GM18870 (cell line): ENCODE measurements at regions not wholly inside any gene's neighbourhood (a gene's known extent, or its start where the extent isn't known, plus 50 kb on each side); places are given as distances from the start of the nearest gene placed in this dataset.
"Not testable (repeated sequence)": the region's sequence is repeated elsewhere in the genome, so short reads cannot be mapped to it uniquely, and the experiment has no call there.

Source experiments
- ATAC-seq: cut with Tn5 transposase; IDR thresholded peaks from one replicate; pipeline ENCODE4 v1.9.1; 2021; ENCODE audit warnings: moderate library complexity; ENCODE audit not compliant: unreplicated experiment

GRCh38 chr4:154982187-154983047 is 201.3 kb downstream of the RBM46 start:
- peak; percentile 54 for ATAC-seq

GRCh38 chr4:154983714-154984113 is 202.6 kb downstream of the RBM46 start:
- ATAC-seq = no peak

- ATAC-seq = peak; percentile 98
These were observed 203.1 kb downstream of the RBM46 start for GRCh38 chr4:154984148-154984547.

GRCh38 chr4:154984616-154985015 is 203.5 kb downstream of the RBM46 start:
- no peak for ATAC-seq

GRCh38 chr4:154985673-154986072 is 204.6 kb downstream of the RBM46 start:
- ATAC-seq = no peak

- no peak for ATAC-seq
These were observed 207.4 kb downstream of the RBM46 start for GRCh38 chr4:154988511-154988910.

GRCh38 chr4:154989511-154989910 is 208.4 kb downstream of the RBM46 start:
- no peak for ATAC-seq

GRCh38 chr4:154997866-154998265 is 210.6 kb upstream of the NPY2R start:
- not testable (repeated sequence) for ATAC-seq

GRCh38 chr4:154998284-154998683 is 210.2 kb upstream of the NPY2R start:
- no peak for ATAC-seq

- no peak for ATAC-seq
These were observed 209.7 kb upstream of the NPY2R start for GRCh38 chr4:154998773-154999172.

GRCh38 chr4:154999950-155000578 is 208.4 kb upstream of the NPY2R start:
- no peak for ATAC-seq

- ATAC-seq = no peak
These were observed 207.2 kb upstream of the NPY2R start for GRCh38 chr4:155001251-155001650.

GRCh38 chr4:155005395-155006090 is 202.9 kb upstream of the NPY2R start:
- no peak for ATAC-seq

- no peak for ATAC-seq
These were observed 200.7 kb upstream of the NPY2R start for GRCh38 chr4:155007660-155008176.

GRCh38 chr4:155008389-155008788 is 200.0 kb upstream of the NPY2R start:
- ATAC-seq = no peak

- ATAC-seq = no peak
These were observed 199.1 kb upstream of the NPY2R start for GRCh38 chr4:155009288-155009687.

GRCh38 chr4:155010376-155010775 is 198.1 kb upstream of the NPY2R start:
- no peak for ATAC-seq

GRCh38 chr4:155011163-155011780 is 197.2 kb upstream of the NPY2R start:
- no peak for ATAC-seq

GRCh38 chr4:155012469-155012868 is 196.0 kb upstream of the NPY2R start:
- ATAC-seq = no peak

GRCh38 chr4:155017426-155017825 is 191.0 kb upstream of the NPY2R start:
- ATAC-seq = no peak
